ENCODE measurements at regions not wholly inside any gene's neighbourhood (a gene's known extent, or its start where the extent isn't known, plus 50 kb on each side); places are given as distances from the start of the nearest gene placed in this dataset.

- TF ChIP-seq POLR2A (IDR thresholded peaks at IDR 0.05; ENCODE audit: low read depth, low read length) (no peak), TAF1 (IDR thresholded peaks at IDR 0.05; ENCODE audit: low read depth, low read length) (no peak), POLR2AphosphoS5 (IDR thresholded peaks at IDR 0.05; ENCODE audit: low read depth, low read length) (no peak)
Observed at GRCh38 chr12:58347691-58348090, 406.3 kb downstream of the ATP23 start.
